ENCODE measurements at regions not wholly inside any gene's neighbourhood (a gene's known extent, or its start where the extent isn't known, plus 50 kb on each side); places are given as distances from the start of the nearest gene placed in this dataset.

DNA sequence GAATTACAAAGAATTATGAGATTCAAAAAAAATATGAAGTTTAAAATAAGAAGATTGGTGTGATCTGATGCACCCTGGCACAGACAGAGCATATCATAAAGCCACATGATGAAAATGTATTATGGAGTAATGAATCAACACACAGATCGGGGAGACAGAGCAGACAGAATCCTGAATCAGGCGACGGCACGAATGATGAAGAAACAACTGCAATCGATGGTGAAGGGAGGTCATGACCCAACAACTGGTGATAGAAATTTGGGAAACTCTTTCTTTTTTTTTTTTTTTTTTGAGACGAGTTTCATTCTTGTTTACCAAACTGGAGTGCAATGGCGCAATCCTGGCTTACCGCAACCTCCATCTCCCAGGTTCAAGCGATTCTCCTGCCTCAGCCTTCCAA is 1054.0 kb downstream of the TYW1 start:
- ChIA-PET CTCF (no interaction called here), POLR2A (ENCODE audit: unreplicated experiment) (no interaction called here)
- H2AK5ac ChIP-seq (ENCODE audit: low read depth, low read length) = no peak overlapping the region
- H4K8ac ChIP-seq (ENCODE audit: low read depth in 2 of 2, low read length in 2 of 2) = no peak overlapping the region
- H3K56ac ChIP-seq (ENCODE audit: extremely low read depth, insufficient read depth, low read length) = no peak overlapping the region
- ATAC-seq (ENCODE audit: low read depth) (no peak), DNase-seq (no peak)
- no peak overlapping the region for H3K4me3 ChIP-seq (ENCODE audit: insufficient read depth, low read depth, low read length)
- H3K4ac ChIP-seq (ENCODE audit: low read depth, low read length) = no peak overlapping the region
- H3K9ac ChIP-seq (ENCODE audit: low read depth, low read length) = no peak overlapping the region
- H3K23ac ChIP-seq (ENCODE audit: low read depth, low read length) = no peak overlapping the region
- no peaks in the 10 kb centered on the region for H4K20me1 ChIP-seq (ENCODE audit: insufficient read depth, low read length)
- H3K36me3 ChIP-seq (ENCODE audit: control insufficient read depth, insufficient read depth, low read length) = no peaks in the 10 kb centered on the region
- H3K4me2 ChIP-seq (ENCODE audit: low read depth, low read length) = no peak overlapping the region
- in situ Hi-C loops (cut with MboI; ENCODE audit: low sequenced_read_pairs) (no loop called here), intact Hi-C loops (cut with micrococcal nuclease) (no loop called here), dilution Hi-C loops (cut with HindIII; ENCODE audit: low sequenced_read_pairs, unreplicated experiment) (no loop called here)
- BruUV-seq (replicated peaks) = no TSS peak
- WGBS, 2 experiments (ENCODE audit: extremely low coverage in 2 of 2, insufficient read length in 1 of 2) = no CpG with 5 or more reads among the region's 9 CpGs
- no peak overlapping the region for H2AK9ac ChIP-seq (replicated peaks; ENCODE audit: low read depth, low read length, poor library complexity)
- no peak overlapping the region for H3K18ac ChIP-seq (ENCODE audit: low read depth, low read length)
- H3K27ac ChIP-seq (ENCODE audit: insufficient read depth, low read length) = no peak overlapping the region
- no peak overlapping the region for H3K14ac ChIP-seq (replicated peaks; ENCODE audit: low read depth, low read length)
- H2AFZ ChIP-seq (replicated peaks; ENCODE audit: low read length, poor library complexity) = no peak overlapping the region
- H2BK20ac ChIP-seq (ENCODE audit: low read depth, low read length) = no peak overlapping the region
- H3K9me1 ChIP-seq (ENCODE audit: insufficient read depth, low read length) = no peaks in the 10 kb centered on the region
- no peak for TF ChIP-seq CHD1 (IDR thresholded peaks at IDR 0.05; ENCODE audit: low read depth, low read length)
- no peak for TF ChIP-seq MAZ (IDR thresholded peaks at IDR 0.05; ENCODE audit: borderline replicate concordance, low read depth, low read length)
- no peak for TF ChIP-seq RCOR1 (IDR thresholded peaks at IDR 0.05; ENCODE audit: insufficient replicate concordance, low read length)
- no peak for TF ChIP-seq RAD21 (IDR thresholded peaks at IDR 0.05; ENCODE audit: low read length)
- no peak for TF ChIP-seq RFX5 (IDR thresholded peaks at IDR 0.05; ENCODE audit: low read depth, low read length)
- no peak for TF ChIP-seq BHLHE40 (IDR thresholded peaks at IDR 0.05; ENCODE audit: low read depth, low read length)
- TF ChIP-seq FOS (IDR thresholded peaks at IDR 0.05; ENCODE audit: low read depth, low read length) = no peak
- TF ChIP-seq POLR2A (IDR thresholded peaks at IDR 0.05; ENCODE audit: low read depth, low read length) = no peak
- no peak for TF ChIP-seq SMC3 (IDR thresholded peaks at IDR 0.05; ENCODE audit: low read depth, low read length)
- no peak for TF ChIP-seq USF2 (IDR thresholded peaks at IDR 0.05; ENCODE audit: low read depth, low read length)
- no peak for TF ChIP-seq MAFK (IDR thresholded peaks at IDR 0.05; ENCODE audit: low read depth, low read length)
- no peak for TF ChIP-seq NFE2L2 (IDR thresholded peaks at IDR 0.05; ENCODE audit: low read depth, low read length)
- no peak for TF ChIP-seq CTCF (conservative IDR thresholded peaks at IDR 0.05; ENCODE audit: low read depth, low read length)
- no peak for TF ChIP-seq ELK1 (IDR thresholded peaks at IDR 0.05; ENCODE audit: borderline replicate concordance, low read depth, low read length)
- no peak for TF ChIP-seq CEBPB (IDR thresholded peaks at IDR 0.05; ENCODE audit: low read depth, low read length)
- TF ChIP-seq MXI1 (IDR thresholded peaks at IDR 0.05; ENCODE audit: borderline replicate concordance, low read depth, low read length) = no peak
- no peaks in the 10 kb centered on the region for H3K27me3 ChIP-seq (ENCODE audit: control insufficient read depth, insufficient read depth, low read length)
- H2BK120ac ChIP-seq (ENCODE audit: low read depth, low read length) = no peak overlapping the region
- no peaks in the 10 kb centered on the region for H3K79me1 ChIP-seq (ENCODE audit: low read depth in 1 of 2, low read length in 2 of 2)
- H4K91ac ChIP-seq (ENCODE audit: insufficient read depth, low read depth, low read length) = no peak overlapping the region
- H2BK5ac ChIP-seq (ENCODE audit: low read depth, low read length, poor library complexity, severe bottlenecking) = no peak overlapping the region
- H3K9me3 ChIP-seq (ENCODE audit: control insufficient read depth, insufficient read depth, low read length) = peaks cover 6% of the 10 kb centered on the region; the same call in 1 of the 2 replicates
- H3K4me1 ChIP-seq (ENCODE audit: control insufficient read depth, insufficient read depth, low read length) = no peaks in the 10 kb centered on the region
- no peak overlapping the region for H2BK15ac ChIP-seq (ENCODE audit: low read depth, low read length)
- H4K5ac ChIP-seq (ENCODE audit: low read depth, low read length) = no peak overlapping the region

Data from IMR-90 (cell line).